ENCODE measurements at regions not wholly inside any gene's neighbourhood (a gene's known extent, or its start where the extent isn't known, plus 50 kb on each side); places are given as distances from the start of the nearest gene placed in this dataset.

GRCh38 chr6:141658696-141659095 lies 474.0 kb upstream of the GJE1 start:
- no peaks in the 10 kb centered on the region for H3K9me3 Mint-ChIP-seq
- CTCF ChIA-PET: no interaction called here
- POLR2A ChIA-PET: no interaction called here
- no peak overlapping the region for H3K4me3 Mint-ChIP-seq
- H3K27ac Mint-ChIP-seq: no peak overlapping the region
- no peak for DNase-seq
- no peaks in the 10 kb centered on the region for H3K36me3 Mint-ChIP-seq (ENCODE audit: low read depth)
- no peaks in the 10 kb centered on the region for H3K27me3 Mint-ChIP-seq
- H3K4me1 Mint-ChIP-seq: no peaks in the 10 kb centered on the region

GRCh38 chr6:141657812-141658211 lies 474.9 kb upstream of the GJE1 start:
- H3K36me3 Mint-ChIP-seq (ENCODE audit: low read depth): no peaks in the 10 kb centered on the region
- POLR2A ChIA-PET: no interaction called here
- H3K9me3 Mint-ChIP-seq: no peaks in the 10 kb centered on the region

DNA sequence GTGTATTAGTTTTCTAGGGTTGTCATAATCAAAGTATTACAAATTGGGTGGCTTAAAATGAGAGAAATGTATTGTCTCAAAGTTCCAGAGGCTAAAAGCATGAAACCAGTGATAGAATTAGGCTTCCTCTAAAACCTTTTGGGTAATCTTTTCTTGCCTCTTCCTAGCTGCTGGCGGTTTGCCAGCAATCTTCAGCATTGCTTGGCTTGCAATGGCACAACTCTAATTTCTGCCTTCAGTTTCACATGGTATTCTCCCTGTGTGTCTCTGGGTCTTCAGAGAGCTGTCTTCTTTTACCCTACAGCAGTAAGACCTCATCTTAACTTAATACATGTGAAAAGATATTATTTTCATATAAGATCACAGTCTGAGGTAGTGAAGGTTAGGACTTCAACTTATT lies 479.1 kb upstream of the GJE1 start:
- ChIA-PET CTCF (no interaction called here), POLR2A (no interaction called here)
- H3K4me3 Mint-ChIP-seq: no peak overlapping the region
- DNase-seq: no peak
- H3K27ac Mint-ChIP-seq: no peak overlapping the region
- H3K9me3 Mint-ChIP-seq: no peaks in the 10 kb centered on the region
- H3K36me3 Mint-ChIP-seq (ENCODE audit: low read depth): no peaks in the 10 kb centered on the region
- H3K4me1 Mint-ChIP-seq: no peaks in the 10 kb centered on the region
- H3K27me3 Mint-ChIP-seq: no peaks in the 10 kb centered on the region

More at GRCh38 chr6:141657812-141658211, 474.9 kb upstream of the GJE1 start:
- H3K27ac Mint-ChIP-seq: no peak overlapping the region
- H3K4me3 Mint-ChIP-seq: no peak overlapping the region
- H3K27me3 Mint-ChIP-seq: no peaks in the 10 kb centered on the region
- no peaks in the 10 kb centered on the region for H3K4me1 Mint-ChIP-seq
- CTCF ChIA-PET: no interaction called here
- no peak for DNase-seq

GRCh38 chr6:141641951-141642350 lies 490.8 kb upstream of the GJE1 start:
- Mint-ChIP-seq H3K4me3 (no peak overlapping the region), H3K9me3 (no peaks in the 10 kb centered on the region), H3K4me1 (no peaks in the 10 kb centered on the region), H3K36me3 (ENCODE audit: low read depth) (no peaks in the 10 kb centered on the region), H3K27me3 (no peaks in the 10 kb centered on the region), H3K27ac (no peak overlapping the region)
- POLR2A ChIA-PET: no interaction called here
- DNase-seq: no peak
- CTCF ChIA-PET: no interaction called here

- CTCF ChIA-PET: no interaction called here
- Mint-ChIP-seq H3K9me3 (no peaks in the 10 kb centered on the region), H3K27me3 (no peaks in the 10 kb centered on the region), H3K4me3 (no peak overlapping the region), H3K27ac (no peak overlapping the region), H3K36me3 (ENCODE audit: low read depth) (no peaks in the 10 kb centered on the region), H3K4me1 (no peaks in the 10 kb centered on the region)
- no peak for DNase-seq
- POLR2A ChIA-PET: no interaction called here
Observed at GRCh38 chr6:141641406-141641805, 491.3 kb upstream of the GJE1 start.

- H3K4me1 Mint-ChIP-seq: no peaks in the 10 kb centered on the region
- no peaks in the 10 kb centered on the region for H3K9me3 Mint-ChIP-seq
- H3K36me3 Mint-ChIP-seq (ENCODE audit: low read depth): no peaks in the 10 kb centered on the region
- ChIA-PET POLR2A (no interaction called here), CTCF (no interaction called here)
- no peak overlapping the region for H3K27ac Mint-ChIP-seq
- H3K4me3 Mint-ChIP-seq: no peak overlapping the region
- DNase-seq: no peak
- H3K27me3 Mint-ChIP-seq: no peaks in the 10 kb centered on the region
Observed at GRCh38 chr6:141635621-141636020, 497.1 kb upstream of the GJE1 start.

- no peaks in the 10 kb centered on the region for H3K36me3 Mint-ChIP-seq (ENCODE audit: low read depth)
- DNase-seq: no peak
- no peaks in the 10 kb centered on the region for H3K27me3 Mint-ChIP-seq
- no peak overlapping the region for H3K4me3 Mint-ChIP-seq
- H3K4me1 Mint-ChIP-seq: no peaks in the 10 kb centered on the region
- H3K9me3 Mint-ChIP-seq: no peaks in the 10 kb centered on the region
- H3K27ac Mint-ChIP-seq: no peak overlapping the region
- ChIA-PET POLR2A (no interaction called here), CTCF (no interaction called here)
Observed at GRCh38 chr6:141634269-141634668, 498.5 kb upstream of the GJE1 start.

GRCh38 chr6:141624301-141624700 lies 508.4 kb upstream of the GJE1 start:
- Mint-ChIP-seq H3K36me3 (ENCODE audit: low read depth) (no peaks in the 10 kb centered on the region), H3K27me3 (no peaks in the 10 kb centered on the region), H3K9me3 (no peaks in the 10 kb centered on the region), H3K4me3 (no peak overlapping the region), H3K4me1 (no peaks in the 10 kb centered on the region), H3K27ac (no peak overlapping the region)
- ChIA-PET CTCF (no interaction called here), POLR2A (no interaction called here)
- no peak for DNase-seq

GRCh38 chr6:141618180-141618581 lies 514.5 kb upstream of the GJE1 start:
- Mint-ChIP-seq H3K36me3 (ENCODE audit: low read depth) (no peaks in the 10 kb centered on the region), H3K9me3 (no peaks in the 10 kb centered on the region), H3K4me1 (no peaks in the 10 kb centered on the region), H3K27me3 (no peaks in the 10 kb centered on the region), H3K4me3 (no peak overlapping the region), H3K27ac (no peak overlapping the region)
- CTCF ChIA-PET: no interaction called here
- DNase-seq: no peak
- POLR2A ChIA-PET: no interaction called here

GRCh38 chr6:141610741-141611140 lies 522.0 kb upstream of the GJE1 start:
- POLR2A ChIA-PET: no interaction called here
- no peaks in the 10 kb centered on the region for H3K9me3 Mint-ChIP-seq
- no peaks in the 10 kb centered on the region for H3K27me3 Mint-ChIP-seq
- CTCF ChIA-PET: no interaction called here
- H3K4me1 Mint-ChIP-seq: no peaks in the 10 kb centered on the region
- H3K4me3 Mint-ChIP-seq: no peak overlapping the region
- DNase-seq: no peak
- no peaks in the 10 kb centered on the region for H3K36me3 Mint-ChIP-seq (ENCODE audit: low read depth)
- H3K27ac Mint-ChIP-seq: no peak overlapping the region

GRCh38 chr6:141607956-141608355 lies 524.8 kb upstream of the GJE1 start:
- Mint-ChIP-seq H3K27me3 (no peaks in the 10 kb centered on the region), H3K4me1 (no peaks in the 10 kb centered on the region), H3K27ac (no peak overlapping the region), H3K4me3 (no peak overlapping the region), H3K36me3 (ENCODE audit: low read depth) (no peaks in the 10 kb centered on the region), H3K9me3 (no peaks in the 10 kb centered on the region)
- ChIA-PET CTCF (no interaction called here), POLR2A (no interaction called here)
- no peak for DNase-seq

GRCh38 chr6:141598487-141598886 lies 534.2 kb upstream of the GJE1 start:
- H3K36me3 Mint-ChIP-seq (ENCODE audit: low read depth): no peaks in the 10 kb centered on the region
- H3K27ac Mint-ChIP-seq: no peak overlapping the region
- H3K4me3 Mint-ChIP-seq: no peak overlapping the region
- ChIA-PET POLR2A (no interaction called here), CTCF (no interaction called here)
- H3K9me3 Mint-ChIP-seq: no peaks in the 10 kb centered on the region
- no peaks in the 10 kb centered on the region for H3K4me1 Mint-ChIP-seq
- no peaks in the 10 kb centered on the region for H3K27me3 Mint-ChIP-seq
- no peak for DNase-seq

DNA sequence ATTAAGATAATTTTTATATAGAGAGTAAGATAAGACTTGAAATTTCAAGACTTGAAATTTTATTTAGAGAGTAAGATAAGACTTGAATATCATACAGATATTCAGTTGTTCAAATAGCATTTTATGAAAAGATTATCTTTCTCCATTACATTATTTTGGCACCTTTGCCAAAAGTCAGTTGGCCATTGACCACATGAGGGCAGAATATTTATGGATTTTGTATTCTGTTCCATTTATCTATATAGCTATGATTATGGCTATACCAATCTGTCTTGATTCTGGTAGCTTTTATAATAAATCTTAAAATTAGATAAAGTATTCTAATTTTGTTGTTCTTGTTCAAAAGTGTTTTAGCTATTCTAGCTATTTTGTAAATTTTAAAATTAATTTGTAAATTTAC lies 537.9 kb upstream of the GJE1 start:
- H3K4me3 Mint-ChIP-seq: no peak overlapping the region
- ChIA-PET CTCF (no interaction called here), POLR2A (interaction anchor here (0.7 kb wide), 1 partner anchor 30 kb away, joined by 3 read pairs; no protein-coding TSS in a partner anchor)
- DNase-seq: no peak
- H3K27ac Mint-ChIP-seq: no peak overlapping the region
- H3K9me3 Mint-ChIP-seq: no peaks in the 10 kb centered on the region
- H3K27me3 Mint-ChIP-seq: no peaks in the 10 kb centered on the region
- H3K36me3 Mint-ChIP-seq (ENCODE audit: low read depth): no peaks in the 10 kb centered on the region
- no peaks in the 10 kb centered on the region for H3K4me1 Mint-ChIP-seq

DNA sequence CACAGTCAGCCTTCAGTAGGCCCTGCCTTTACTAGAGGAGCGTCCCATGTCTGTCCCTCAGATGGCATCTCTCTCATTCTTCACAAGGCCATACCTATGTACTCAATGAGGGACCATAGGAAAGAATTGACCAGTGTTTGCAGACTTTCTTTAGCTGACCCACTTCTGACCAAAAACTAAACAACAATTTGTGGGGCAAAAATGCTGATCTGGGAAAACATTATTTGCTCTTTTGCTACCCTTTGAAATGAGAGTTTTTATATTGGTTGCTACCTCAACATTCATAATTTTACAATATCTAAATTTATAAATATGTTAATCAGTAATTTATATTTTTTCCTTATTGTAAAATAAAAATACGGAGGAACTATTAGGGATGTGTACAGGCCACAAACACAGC lies 539.4 kb upstream of the GJE1 start:
- H3K27ac Mint-ChIP-seq: no peak overlapping the region
- H3K4me3 Mint-ChIP-seq: no peak overlapping the region
- ChIA-PET POLR2A (no interaction called here), CTCF (no interaction called here)
- no peaks in the 10 kb centered on the region for H3K9me3 Mint-ChIP-seq
- no peaks in the 10 kb centered on the region for H3K27me3 Mint-ChIP-seq
- DNase-seq: no peak
- H3K4me1 Mint-ChIP-seq: no peaks in the 10 kb centered on the region
- no peaks in the 10 kb centered on the region for H3K36me3 Mint-ChIP-seq (ENCODE audit: low read depth)

All from activated CD4-positive, alpha-beta T cell treated with anti-CD3 and anti-CD28 coated beads, Interleukin-2, amount 10 ng/mL, durations not matched to agents 7 days and 5 days (primary cell).